Peyer's patch (tissue), 4 donors: ENCODE measurements at regions not wholly inside any gene's neighbourhood (a gene's known extent, or its start where the extent isn't known, plus 50 kb on each side); places are given as distances from the start of the nearest gene placed in this dataset.

ENCODE experiments used
- POLR2A ChIP-seq, 2 donors: fragments of 450-650 bp; IDR thresholded peaks; one replicate each; pipeline ENCODE4 v1.5.1; 2017; ENCODE audit warnings: antibody characterized with exemption in 2 of 2, mild to moderate bottlenecking in 2 of 2, moderate library complexity in 2 of 2
- TF ChIP-seq, protein P1 (sequence below), 6 experiments: fragments of 450-650 bp in 4 of 6; fragments of 200-600 bp in 2 of 6; sonication (generic) in 1 of 6; IDR thresholded peaks; one replicate each; pipeline ENCODE4 v1.5.1; 2017 to 2019; ENCODE audit warnings: antibody characterized with exemption in 6 of 6, mild to moderate bottlenecking in 3 of 6, moderate library complexity in 1 of 6

DNA sequence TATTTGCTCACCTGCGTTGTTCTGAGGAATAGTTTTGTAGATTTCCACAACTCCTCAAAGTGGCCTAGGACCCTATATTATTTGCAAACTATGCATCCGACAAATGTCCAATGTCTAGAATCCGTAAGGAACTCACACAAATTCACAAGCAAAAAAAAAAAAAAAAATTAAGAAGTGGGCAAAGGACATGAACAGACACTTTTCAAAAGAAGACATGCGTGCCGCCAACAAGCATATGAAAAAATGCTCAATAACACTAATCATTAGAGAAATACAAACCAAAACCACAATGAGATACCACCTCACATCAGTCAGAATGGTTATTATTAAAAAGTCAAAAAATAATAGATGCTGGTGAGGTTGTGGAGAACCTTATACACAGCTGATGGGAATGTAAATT lies 398.5 kb upstream of the PROK2 start:
- TF ChIP-seq, protein P1, sequence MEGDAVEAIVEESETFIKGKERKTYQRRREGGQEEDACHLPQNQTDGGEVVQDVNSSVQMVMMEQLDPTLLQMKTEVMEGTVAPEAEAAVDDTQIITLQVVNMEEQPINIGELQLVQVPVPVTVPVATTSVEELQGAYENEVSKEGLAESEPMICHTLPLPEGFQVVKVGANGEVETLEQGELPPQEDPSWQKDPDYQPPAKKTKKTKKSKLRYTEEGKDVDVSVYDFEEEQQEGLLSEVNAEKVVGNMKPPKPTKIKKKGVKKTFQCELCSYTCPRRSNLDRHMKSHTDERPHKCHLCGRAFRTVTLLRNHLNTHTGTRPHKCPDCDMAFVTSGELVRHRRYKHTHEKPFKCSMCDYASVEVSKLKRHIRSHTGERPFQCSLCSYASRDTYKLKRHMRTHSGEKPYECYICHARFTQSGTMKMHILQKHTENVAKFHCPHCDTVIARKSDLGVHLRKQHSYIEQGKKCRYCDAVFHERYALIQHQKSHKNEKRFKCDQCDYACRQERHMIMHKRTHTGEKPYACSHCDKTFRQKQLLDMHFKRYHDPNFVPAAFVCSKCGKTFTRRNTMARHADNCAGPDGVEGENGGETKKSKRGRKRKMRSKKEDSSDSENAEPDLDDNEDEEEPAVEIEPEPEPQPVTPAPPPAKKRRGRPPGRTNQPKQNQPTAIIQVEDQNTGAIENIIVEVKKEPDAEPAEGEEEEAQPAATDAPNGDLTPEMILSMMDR (IDR thresholded peaks at IDR 0.05) = no peak
- TF ChIP-seq POLR2A (IDR thresholded peaks at IDR 0.05) = no peak
